CD4-positive, CD25-positive, alpha-beta regulatory T cell (primary cell): ENCODE measurements at regions not wholly inside any gene's neighbourhood (a gene's known extent, or its start where the extent isn't known, plus 50 kb on each side); places are given as distances from the start of the nearest gene placed in this dataset.

Source experiments
- ATAC-seq, 2 donors: fragments of 150-1000 bp; cut with Tn5 transposase; one replicate each; pipeline ENCODE4 v1.10.0; 2021; ENCODE audit warnings: low read depth in 2 of 2, moderate number of reproducible peaks in 2 of 2, moderate library complexity in 1 of 2
- DNase-seq, 3 donors: peaks; one replicate each; pipeline versions ENCODE4 v3.0.0 to v3.0.0-alpha.2; 2012 to 2022; ENCODE audit warnings: mixed read lengths in 1 of 3
- H3K27ac ChIP-seq: one replicate; pipeline ENCODE4 v1.7.0; 2013; ENCODE audit warnings: mild to moderate bottlenecking, low read length; ENCODE audit not compliant: insufficient read depth, poor library complexity, severe bottlenecking
- H3K27me3 ChIP-seq: one replicate; pipeline ENCODE4 v1.7.0; 2013; ENCODE audit warnings: low read length; ENCODE audit not compliant: control insufficient read depth, insufficient read depth
- H3K36me3 ChIP-seq: one replicate; pipeline ENCODE4 v1.7.0; 2013; ENCODE audit warnings: mild to moderate bottlenecking, low read length, moderate library complexity; ENCODE audit not compliant: control insufficient read depth, insufficient read depth
- H3K4me1 ChIP-seq: 2 replicates; pipeline ENCODE4 v1.7.0; 2013; ENCODE audit warnings: mild to moderate bottlenecking, low read length; ENCODE audit not compliant: insufficient read depth, control insufficient read depth, poor library complexity, severe bottlenecking
- H3K4me3 ChIP-seq: one replicate; pipeline ENCODE4 v1.7.0; 2013; ENCODE audit warnings: low read depth, mild to moderate bottlenecking, low read length, moderate library complexity
- H3K9me3 ChIP-seq, 2 experiments: 1 replicate in 1 of 2; 2 replicates in 1 of 2; pipeline ENCODE4 v1.7.0; 2013; ENCODE audit warnings: low read length in 2 of 2, mild to moderate bottlenecking in 1 of 2, moderate library complexity in 1 of 2; ENCODE audit not compliant: control insufficient read depth in 2 of 2
- H3K27ac Mint-ChIP-seq, 3 donors: one replicate each; pipeline ENCODE4 v1.8.0; 2020 to 2022; ENCODE audit warnings: mild to moderate bottlenecking in 3 of 3, mixed read lengths in 3 of 3, moderate library complexity in 2 of 3
- H3K27me3 Mint-ChIP-seq: one replicate; pipeline ENCODE4 v1.8.0; 2022; ENCODE audit warnings: mild to moderate bottlenecking, mixed read lengths
- H3K36me3 Mint-ChIP-seq: one replicate; pipeline ENCODE4 v1.8.0; 2020; ENCODE audit warnings: mixed read lengths
- H3K4me1 Mint-ChIP-seq, 4 donors: one replicate each; pipeline ENCODE4 v1.8.0; 2020 to 2022; ENCODE audit warnings: mixed read lengths in 4 of 4, mild to moderate bottlenecking in 1 of 4
- H3K4me3 Mint-ChIP-seq, 4 donors: one replicate each; pipeline ENCODE4 v1.8.0; 2020 to 2022; ENCODE audit warnings: mild to moderate bottlenecking in 4 of 4, mixed read lengths in 4 of 4, moderate library complexity in 3 of 4
- H3K9me3 Mint-ChIP-seq, 7 donors: one replicate each; pipeline ENCODE4 v1.8.0; 2020 to 2022; ENCODE audit warnings: mixed read lengths in 7 of 7, mild to moderate bottlenecking in 3 of 7, moderate library complexity in 2 of 7

DNA sequence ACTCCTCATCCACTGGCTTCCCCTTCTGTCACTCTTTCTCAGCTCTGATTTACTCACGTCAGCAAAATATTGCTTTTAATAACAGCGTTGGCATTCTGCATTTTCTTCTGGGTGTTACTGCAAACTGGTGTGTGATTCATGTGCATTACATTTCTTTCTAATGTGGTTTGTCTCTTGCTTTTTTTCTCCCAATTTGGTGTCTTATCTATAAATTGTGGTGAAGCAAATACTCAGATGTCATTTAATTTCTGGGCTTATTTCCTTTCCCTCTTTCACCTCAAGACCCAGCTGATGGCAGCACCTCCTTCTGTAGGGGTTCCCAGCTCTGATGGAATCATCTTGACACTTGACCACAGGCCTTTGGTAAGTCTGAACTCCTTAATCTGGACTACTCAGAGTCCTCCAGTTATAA, 180.7 kb upstream of the ZNF618 start:
- no peak for ATAC-seq
- Histone ChIP-seq H3K4me1 (no peaks in the 10 kb centered on the region), H3K9me3 (peaks cover 0 to 1% of the 10 kb centered on the region in 2 experiments), H3K27ac (no peak overlapping the region), H3K36me3 (no peaks in the 10 kb centered on the region), H3K27me3 (peaks cover 2% of the 10 kb centered on the region), H3K4me3 (no peak overlapping the region)
- Mint-ChIP-seq H3K4me1 (peaks cover 0 to 6% (median 0%) of the 10 kb centered on the region in 4 donors), H3K4me3 (no peak overlapping the region), H3K27me3 (peaks cover 23% of the 10 kb centered on the region), H3K9me3 (peaks cover 0 to 8% (median 3%) of the 10 kb centered on the region in 7 donors), H3K27ac (no peak overlapping the region), H3K36me3 (no peaks in the 10 kb centered on the region)
- DNase-seq = no peak

DNA sequence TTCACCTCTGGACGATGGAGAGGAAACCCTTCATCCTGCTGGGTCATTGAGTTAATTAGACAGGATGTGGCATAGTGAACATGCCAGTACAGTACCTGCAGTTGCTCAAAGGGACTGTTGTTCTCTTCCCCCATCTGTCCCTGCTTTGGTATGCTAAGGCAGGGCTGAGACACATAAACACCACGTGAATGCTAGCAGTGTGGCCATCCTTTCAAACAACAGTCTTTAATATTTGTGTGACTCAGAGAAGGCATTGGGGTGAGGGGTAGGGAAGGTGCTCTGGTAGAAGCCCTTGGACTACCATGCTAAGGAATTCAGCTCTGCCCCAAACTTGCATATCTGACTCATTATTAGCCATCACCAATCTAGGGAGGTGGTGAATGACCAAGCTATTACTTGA, 180.2 kb upstream of the ZNF618 start:
- H3K27ac ChIP-seq = no peak overlapping the region
- H3K4me1 ChIP-seq = no peaks in the 10 kb centered on the region
- no peak for DNase-seq
- H3K36me3 ChIP-seq = no peaks in the 10 kb centered on the region
- Mint-ChIP-seq H3K4me1 (peaks cover 0 to 6% (median 0%) of the 10 kb centered on the region in 4 donors), H3K27me3 (peaks cover 23% of the 10 kb centered on the region), H3K27ac (no peak overlapping the region), H3K36me3 (no peaks in the 10 kb centered on the region), H3K9me3 (peaks cover 0 to 8% (median 3%) of the 10 kb centered on the region in 7 donors), H3K4me3 (no peak overlapping the region)
- ATAC-seq = no peak
- H3K9me3 ChIP-seq = peaks cover 0 to 1% of the 10 kb centered on the region in 2 experiments
- H3K27me3 ChIP-seq = peaks cover 2% of the 10 kb centered on the region
- no peak overlapping the region for H3K4me3 ChIP-seq

DNA sequence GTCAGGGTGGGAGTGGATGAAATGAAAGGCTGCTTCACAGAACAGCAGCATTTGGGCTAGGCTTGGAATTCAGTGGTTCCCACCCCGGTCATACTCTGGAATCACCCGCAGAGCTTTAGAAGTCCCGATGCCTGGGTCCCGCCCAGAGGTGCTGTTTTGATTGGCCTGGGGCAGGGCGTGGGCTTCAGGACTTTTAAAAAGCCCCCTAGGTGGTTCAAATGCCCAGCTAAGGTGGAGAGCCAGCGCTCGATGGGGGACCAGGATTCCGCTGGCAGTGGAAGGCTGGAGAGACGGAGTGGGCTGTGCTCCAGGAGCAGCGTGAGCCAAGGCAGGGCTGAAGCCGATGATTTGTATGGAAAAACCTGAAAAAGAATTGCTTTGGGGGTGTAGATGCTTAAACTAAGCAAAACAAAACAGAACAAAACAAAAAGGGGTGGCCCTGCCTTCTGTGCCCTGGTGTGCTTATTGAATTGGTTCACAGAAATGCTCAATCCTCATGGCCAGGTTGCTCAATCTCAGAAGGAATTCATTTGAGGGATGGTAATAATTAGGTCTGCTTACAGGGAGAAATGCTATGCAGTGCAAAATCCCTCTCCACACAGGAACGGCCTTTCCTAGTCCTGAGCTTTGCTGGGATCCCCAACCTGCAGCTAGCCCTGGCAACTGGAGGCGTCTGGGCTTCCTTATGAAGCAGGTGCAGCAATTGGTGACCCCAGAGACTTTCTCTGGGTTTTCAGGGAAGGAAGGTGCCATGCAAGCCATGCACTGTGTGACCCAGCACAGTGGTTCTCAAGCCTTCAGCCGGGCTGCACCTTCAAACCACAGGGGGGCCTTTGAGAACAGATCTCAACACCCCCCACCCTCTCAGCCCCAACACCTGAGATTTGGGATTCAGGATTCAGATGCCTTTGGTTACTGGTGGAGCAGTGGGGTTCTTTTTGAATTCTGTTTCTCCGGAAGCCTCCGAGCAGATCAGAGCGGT, 174.0 kb upstream of the ZNF618 start:
- H3K4me3 ChIP-seq = no peak overlapping the region
- ATAC-seq (no peak), DNase-seq (no peak)
- H3K36me3 Mint-ChIP-seq = no peaks in the 10 kb centered on the region
- no peaks in the 10 kb centered on the region for H3K4me1 ChIP-seq
- H3K27ac ChIP-seq = no peak overlapping the region
- H3K27me3 Mint-ChIP-seq = peaks cover 26% of the 10 kb centered on the region
- no peaks in the 10 kb centered on the region for H3K4me1 Mint-ChIP-seq
- H3K27me3 ChIP-seq = no peaks in the 10 kb centered on the region
- peaks cover 0 to 5% (median 0%) of the 10 kb centered on the region in 7 donors for H3K9me3 Mint-ChIP-seq
- H3K4me3 Mint-ChIP-seq = no peak overlapping the region
- no peak overlapping the region for H3K27ac Mint-ChIP-seq
- no peaks in the 10 kb centered on the region for H3K9me3 ChIP-seq
- H3K36me3 ChIP-seq = no peaks in the 10 kb centered on the region

DNA sequence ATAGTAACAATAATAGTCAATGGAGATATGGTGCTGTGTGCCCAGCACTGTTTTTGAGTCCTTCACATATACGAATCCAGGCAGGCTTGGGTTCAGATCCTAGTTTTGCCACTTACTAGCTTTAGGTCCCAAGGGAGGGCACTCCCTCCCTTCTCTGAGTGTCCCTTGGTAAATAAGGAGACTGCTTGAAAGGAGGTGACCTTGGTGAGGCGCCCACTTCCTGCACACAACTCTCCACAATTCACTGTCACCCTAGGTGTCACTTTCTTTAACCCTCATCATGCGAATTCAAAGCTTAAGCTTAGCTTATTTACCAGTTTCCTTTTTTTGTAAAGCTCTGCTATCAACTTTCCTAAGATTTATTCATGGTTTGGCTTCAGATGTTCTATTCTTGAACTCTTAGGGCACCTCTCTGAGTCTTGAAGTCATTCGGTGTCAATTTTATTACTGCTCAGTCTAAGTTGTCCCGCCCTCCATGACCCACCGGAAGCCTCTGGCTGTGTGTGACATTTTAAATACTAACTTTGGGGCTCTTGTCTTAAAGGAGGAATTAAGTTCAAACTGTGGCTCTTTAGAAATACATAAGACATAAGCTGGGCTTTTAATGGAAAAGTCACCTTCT, 170.7 kb upstream of the ZNF618 start:
- H3K4me1 Mint-ChIP-seq = no peaks in the 10 kb centered on the region
- no peaks in the 10 kb centered on the region for H3K36me3 ChIP-seq
- no peak overlapping the region for H3K27ac ChIP-seq
- H3K36me3 Mint-ChIP-seq = no peaks in the 10 kb centered on the region
- no peak for DNase-seq
- H3K27ac Mint-ChIP-seq = no peak overlapping the region
- ATAC-seq = no peak
- H3K4me3 ChIP-seq = no peak overlapping the region
- peaks cover 21% of the 10 kb centered on the region for H3K27me3 Mint-ChIP-seq
- no peak overlapping the region for H3K4me3 Mint-ChIP-seq
- no peaks in the 10 kb centered on the region for H3K4me1 ChIP-seq
- no peaks in the 10 kb centered on the region for H3K27me3 ChIP-seq
- H3K9me3 ChIP-seq = peaks cover 0 to 2% of the 10 kb centered on the region in 2 experiments
- H3K9me3 Mint-ChIP-seq = peaks cover 0 to 4% (median 2%) of the 10 kb centered on the region in 7 donors

DNA sequence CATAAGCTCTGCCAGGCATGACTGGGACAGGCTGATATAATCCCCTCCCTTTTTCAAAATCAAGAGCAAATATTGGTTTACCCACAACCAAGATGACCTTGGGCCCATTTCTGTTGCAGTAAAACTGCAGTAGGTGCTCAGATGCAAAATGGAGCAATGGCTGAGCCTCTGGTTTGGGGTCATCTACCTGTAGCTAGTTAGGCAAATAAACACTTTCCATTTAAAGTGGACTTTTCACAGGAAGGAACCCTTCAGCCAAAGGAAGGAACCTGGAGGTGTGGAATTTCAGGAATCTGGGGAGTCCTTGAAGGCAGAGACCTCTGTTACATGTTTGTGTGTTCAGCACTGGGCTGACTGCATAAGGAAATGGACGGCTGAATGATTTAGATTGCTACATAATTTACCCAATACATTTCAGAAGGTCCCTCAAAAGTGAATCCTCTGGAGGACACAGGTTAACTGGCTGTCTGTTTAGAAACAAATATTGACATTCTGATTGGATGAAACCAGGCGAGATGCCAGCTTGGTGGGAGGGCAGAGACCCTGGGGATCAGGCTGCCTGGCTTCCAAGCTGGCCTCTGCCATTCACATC, 170.1 kb upstream of the ZNF618 start:
- no peaks in the 10 kb centered on the region for H3K4me1 Mint-ChIP-seq
- Histone ChIP-seq H3K4me1 (no peaks in the 10 kb centered on the region), H3K36me3 (no peaks in the 10 kb centered on the region), H3K9me3 (peaks cover 0 to 2% of the 10 kb centered on the region in 2 experiments), H3K4me3 (no peak overlapping the region), H3K27me3 (no peaks in the 10 kb centered on the region), H3K27ac (no peak overlapping the region)
- DNase-seq = no peak
- H3K27me3 Mint-ChIP-seq = peaks cover 24% of the 10 kb centered on the region
- H3K27ac Mint-ChIP-seq = no peak overlapping the region
- H3K9me3 Mint-ChIP-seq = peaks cover 0 to 3% (median 2%) of the 10 kb centered on the region in 7 donors
- no peak overlapping the region for H3K4me3 Mint-ChIP-seq
- no peaks in the 10 kb centered on the region for H3K36me3 Mint-ChIP-seq
- ATAC-seq = no peak

DNA sequence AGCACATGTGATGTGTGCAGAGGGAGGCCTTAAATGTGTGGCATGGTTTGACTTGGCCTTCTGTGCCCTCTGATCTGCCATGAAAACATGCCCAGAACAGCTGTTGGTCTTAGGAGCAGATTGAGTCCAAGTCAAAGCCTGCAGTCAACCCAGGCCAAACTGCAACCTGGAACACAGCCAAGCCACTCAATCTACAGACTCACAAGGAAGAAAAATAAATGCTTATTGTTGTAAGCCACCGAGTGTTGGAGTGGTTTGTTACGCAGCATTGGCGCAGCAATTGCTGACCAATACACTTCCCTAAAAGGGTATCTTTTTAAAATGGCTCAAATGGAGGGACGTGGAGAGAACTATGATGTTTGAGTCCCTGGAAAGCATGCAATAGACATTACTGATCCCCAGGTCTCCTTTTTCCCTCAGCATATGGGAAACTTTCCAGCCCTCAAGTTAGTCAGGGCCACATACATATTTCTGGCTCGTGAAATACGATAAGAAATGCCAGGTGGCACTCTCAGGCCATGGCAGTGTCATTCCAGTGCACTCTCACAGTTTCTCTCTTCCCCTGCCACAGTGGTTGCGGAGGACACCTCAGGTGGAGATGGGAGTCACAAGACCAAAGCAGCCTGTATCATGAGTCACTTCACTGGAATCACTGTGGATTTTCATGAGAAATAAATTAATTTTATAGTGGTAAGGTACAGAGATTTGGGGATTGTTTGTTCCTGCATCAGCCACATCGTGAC, 168.0 kb upstream of the ZNF618 start:
- Histone ChIP-seq H3K36me3 (no peaks in the 10 kb centered on the region), H3K27me3 (no peaks in the 10 kb centered on the region), H3K4me1 (no peaks in the 10 kb centered on the region), H3K9me3 (peaks cover 0 to 2% of the 10 kb centered on the region in 2 experiments), H3K27ac (no peak overlapping the region), H3K4me3 (no peak overlapping the region)
- H3K4me3 Mint-ChIP-seq = no peak overlapping the region
- no peak overlapping the region for H3K27ac Mint-ChIP-seq
- ATAC-seq (no peak), DNase-seq (no peak)
- peaks cover 19% of the 10 kb centered on the region for H3K27me3 Mint-ChIP-seq
- no peaks in the 10 kb centered on the region for H3K36me3 Mint-ChIP-seq
- no peaks in the 10 kb centered on the region for H3K4me1 Mint-ChIP-seq
- H3K9me3 Mint-ChIP-seq = peaks cover 0 to 3% (median 2%) of the 10 kb centered on the region in 7 donors
